LNCaP clone FGC (cell line): ENCODE measurements at regions not wholly inside any gene's neighbourhood (a gene's known extent, or its start where the extent isn't known, plus 50 kb on each side); places are given as distances from the start of the nearest gene placed in this dataset.
"Not testable (repeated sequence)": the region's sequence is repeated elsewhere in the genome, so short reads cannot be mapped to it uniquely, and the experiment has no call there.

Experiments used
- DNase-seq: peaks from one replicate; pipeline ENCODE4 v3.0.0-alpha.2; 2011; ENCODE audit warnings: low read depth
- H3K4me3 ChIP-seq: 2 replicates; pipeline ENCODE4 v1.5.1; 2011; ENCODE audit warnings: mild to moderate bottlenecking, low read depth, low read length, control low read depth
- TF ChIP-seq, protein P1 (sequence below): IDR thresholded peaks from 2 replicates; pipeline ENCODE4 v1.5.1; 2012; ENCODE audit warnings: mild to moderate bottlenecking; ENCODE audit not compliant: control insufficient read depth, insufficient read depth; ENCODE audit errors: extremely low read depth

DNA sequence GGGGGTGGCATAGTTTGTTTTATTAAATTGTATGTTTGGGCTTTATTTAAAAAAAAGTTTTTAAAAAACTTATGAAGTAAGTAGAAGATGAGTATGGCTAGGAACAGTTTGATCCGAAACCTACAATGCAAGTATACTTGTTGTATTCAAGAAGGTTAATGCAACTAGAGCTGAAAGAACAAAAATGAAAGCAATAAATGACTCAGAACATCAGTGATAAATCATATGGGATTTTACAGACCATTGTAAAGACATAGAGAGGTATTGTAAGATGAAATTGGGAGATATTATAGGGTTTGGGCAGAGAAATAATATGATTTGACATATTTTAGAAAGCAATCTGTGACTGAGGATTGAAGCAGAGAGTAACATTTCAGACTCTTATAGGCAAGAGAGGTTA lies 1135.3 kb downstream of the SLITRK5 start:
- no peak overlapping the region for H3K4me3 ChIP-seq
- DNase-seq: no peak
- TF ChIP-seq, protein P1, sequence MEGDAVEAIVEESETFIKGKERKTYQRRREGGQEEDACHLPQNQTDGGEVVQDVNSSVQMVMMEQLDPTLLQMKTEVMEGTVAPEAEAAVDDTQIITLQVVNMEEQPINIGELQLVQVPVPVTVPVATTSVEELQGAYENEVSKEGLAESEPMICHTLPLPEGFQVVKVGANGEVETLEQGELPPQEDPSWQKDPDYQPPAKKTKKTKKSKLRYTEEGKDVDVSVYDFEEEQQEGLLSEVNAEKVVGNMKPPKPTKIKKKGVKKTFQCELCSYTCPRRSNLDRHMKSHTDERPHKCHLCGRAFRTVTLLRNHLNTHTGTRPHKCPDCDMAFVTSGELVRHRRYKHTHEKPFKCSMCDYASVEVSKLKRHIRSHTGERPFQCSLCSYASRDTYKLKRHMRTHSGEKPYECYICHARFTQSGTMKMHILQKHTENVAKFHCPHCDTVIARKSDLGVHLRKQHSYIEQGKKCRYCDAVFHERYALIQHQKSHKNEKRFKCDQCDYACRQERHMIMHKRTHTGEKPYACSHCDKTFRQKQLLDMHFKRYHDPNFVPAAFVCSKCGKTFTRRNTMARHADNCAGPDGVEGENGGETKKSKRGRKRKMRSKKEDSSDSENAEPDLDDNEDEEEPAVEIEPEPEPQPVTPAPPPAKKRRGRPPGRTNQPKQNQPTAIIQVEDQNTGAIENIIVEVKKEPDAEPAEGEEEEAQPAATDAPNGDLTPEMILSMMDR: no peak

DNA sequence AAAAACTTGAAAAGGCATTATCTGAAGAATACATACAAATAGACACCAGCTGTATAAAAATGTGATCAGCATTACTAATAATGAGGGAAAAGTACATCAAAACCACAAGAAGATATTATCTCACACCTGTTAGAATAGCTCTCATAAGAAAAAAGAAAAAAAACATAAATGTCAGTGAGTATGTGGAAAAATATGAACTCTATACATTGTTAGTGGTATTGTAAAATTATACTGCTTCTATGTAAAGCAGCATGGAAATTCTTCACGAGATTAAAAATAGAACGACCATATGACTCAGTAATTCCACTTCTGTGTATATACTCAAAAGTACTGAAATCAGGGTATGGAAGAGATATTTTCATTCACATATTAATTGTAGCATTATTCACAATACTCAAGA lies 1146.4 kb downstream of the SLITRK5 start:
- H3K4me3 ChIP-seq: no peak overlapping the region
- TF ChIP-seq, protein P1: no peak
- no peak for DNase-seq

DNA sequence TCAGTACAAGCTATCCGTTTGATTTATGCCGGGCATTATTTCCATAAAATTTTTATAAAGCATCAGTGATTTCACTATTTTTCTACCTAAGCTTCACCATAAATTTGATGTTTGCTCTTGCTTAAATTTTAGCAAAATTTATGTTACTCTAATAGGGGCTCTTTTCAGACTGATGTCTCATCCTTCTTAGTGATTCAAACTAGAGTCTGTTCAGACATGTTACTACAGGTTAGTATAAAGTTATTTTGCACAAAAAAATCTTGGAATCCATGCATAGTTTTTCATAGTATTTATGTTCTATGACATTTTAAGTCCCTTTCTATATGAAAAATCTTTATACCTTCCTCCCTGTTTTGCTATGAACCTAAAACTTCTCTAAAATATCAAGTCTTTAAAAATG lies 1151.9 kb downstream of the SLITRK5 start:
- no peak for DNase-seq
- TF ChIP-seq, protein P1: no peak
- H3K4me3 ChIP-seq: no peak overlapping the region

DNA sequence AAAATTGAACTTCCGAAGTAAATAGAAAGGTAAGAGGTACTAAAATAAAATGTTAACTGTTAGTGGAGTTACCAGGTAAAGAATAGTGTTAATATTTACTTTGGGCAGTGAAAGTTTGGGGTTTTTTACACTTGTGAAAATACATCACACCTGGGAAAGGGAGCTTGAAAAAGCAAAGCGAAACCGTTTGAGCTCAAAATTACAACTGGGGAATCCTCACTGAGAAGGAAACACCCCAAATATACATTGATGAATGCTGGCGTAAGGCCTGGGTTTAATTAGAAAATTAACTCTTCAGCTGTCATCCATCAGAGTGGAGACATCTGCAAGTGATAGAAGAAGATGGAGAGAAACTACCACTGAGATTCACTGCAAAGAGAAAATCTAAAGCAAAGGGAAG lies 1153.0 kb downstream of the SLITRK5 start:
- H3K4me3 ChIP-seq: no peak overlapping the region
- TF ChIP-seq, protein P1: no peak
- no peak for DNase-seq

DNA sequence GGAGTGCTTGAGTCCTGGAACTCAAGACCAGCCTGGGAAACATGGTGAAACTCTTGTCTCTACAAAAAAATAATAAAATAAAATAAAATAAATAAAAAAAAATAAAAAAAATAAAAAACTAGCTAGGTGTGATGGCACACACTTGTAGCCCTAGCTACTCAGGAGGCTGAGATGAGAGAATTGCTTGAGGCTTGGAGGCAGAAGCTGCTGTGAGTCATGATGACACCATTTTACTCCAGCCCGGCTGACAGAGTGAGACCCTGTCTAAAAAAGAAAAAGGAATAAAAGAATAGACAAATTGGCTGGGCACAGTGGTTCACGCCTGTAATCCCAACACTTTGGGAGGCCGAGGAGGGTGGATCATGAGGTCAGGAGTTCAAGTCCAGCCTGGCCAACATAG lies 1168.9 kb downstream of the SLITRK5 start:
- TF ChIP-seq, protein P1: no peak
- no peak overlapping the region for H3K4me3 ChIP-seq
- no peak for DNase-seq

DNA sequence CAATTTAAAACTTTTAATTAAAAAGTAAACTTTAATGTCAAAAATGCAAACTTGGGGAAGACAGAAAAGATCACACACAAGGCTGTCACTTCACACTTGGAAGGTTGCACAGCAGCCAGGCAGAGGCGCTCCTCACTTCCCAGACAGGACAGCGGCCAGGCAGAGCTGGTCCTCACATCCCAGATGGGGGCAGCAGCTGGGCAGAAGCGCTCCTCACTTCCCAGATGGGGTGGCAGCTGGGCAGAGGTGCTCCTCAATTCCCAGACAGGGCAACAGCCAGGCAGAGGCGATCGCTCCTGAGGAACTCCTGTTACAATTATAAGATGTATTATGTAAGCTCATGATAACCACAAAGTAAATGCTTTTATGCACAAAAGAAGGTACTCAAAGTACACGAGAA lies 1181.1 kb downstream of the SLITRK5 start:
- not testable (repeated sequence) for H3K4me3 ChIP-seq, DNase-seq

DNA sequence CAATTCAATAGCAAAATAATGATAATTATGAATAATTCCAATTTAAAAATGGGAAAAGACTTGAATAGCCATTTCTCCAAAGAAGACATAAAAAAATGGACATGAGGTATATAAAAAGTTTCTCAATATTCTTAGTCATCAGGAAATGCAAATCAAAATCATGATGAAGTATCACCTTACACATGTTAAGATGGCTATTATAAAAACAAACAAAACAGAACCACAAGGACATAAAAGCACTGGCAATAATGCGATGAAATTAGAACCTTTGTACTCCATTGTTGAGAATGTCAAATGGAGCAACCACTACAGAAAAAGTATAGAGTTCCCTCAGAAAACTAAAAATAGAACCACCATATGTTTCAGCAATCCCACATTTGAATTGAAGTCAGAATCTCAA lies 1186.1 kb downstream of the SLITRK5 start:
- no peak for DNase-seq
- TF ChIP-seq, protein P1: no peak
- H3K4me3 ChIP-seq: no peak overlapping the region
